ENCODE measurements at regions not wholly inside any gene's neighbourhood (a gene's known extent, or its start where the extent isn't known, plus 50 kb on each side); places are given as distances from the start of the nearest gene placed in this dataset.

DNA sequence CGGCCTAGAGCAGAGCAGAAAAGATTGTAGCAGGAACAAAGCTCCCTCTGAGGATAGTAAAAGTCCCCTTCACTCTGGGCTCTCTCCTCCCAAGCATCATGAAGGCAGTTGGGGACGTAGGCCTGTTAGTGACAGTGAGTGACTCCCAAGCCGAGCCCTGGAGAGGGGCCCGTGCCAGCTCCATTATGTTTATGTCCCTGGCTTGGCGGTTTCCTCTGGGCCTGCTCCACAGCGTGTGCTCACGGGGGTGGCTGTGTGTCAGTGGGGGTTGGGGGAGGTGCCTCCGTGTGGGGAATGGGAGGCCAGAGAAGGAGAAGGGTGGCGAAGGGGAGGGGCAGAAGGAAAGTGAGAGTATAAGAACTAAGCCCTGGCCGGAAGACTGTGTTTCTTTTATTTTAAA, 170.0 kb upstream of the VASH1 start:
- Histone ChIP-seq H3K9ac (ENCODE audit: insufficient read length) (peak overlapping the region; percentile 32), H3K36me3 (ENCODE audit: insufficient read depth, low read length) (no peaks in the 10 kb centered on the region), H3K27ac (no peak overlapping the region), H3K4me3 (no peak overlapping the region), H3K9me3 (ENCODE audit: low read depth, low read length) (no peaks in the 10 kb centered on the region)
- no peak for DNase-seq (ENCODE audit: low read depth, low spot score)
- no peak for TF ChIP-seq FOXP2 (optimal IDR thresholded peaks at IDR 0.05; ENCODE audit: control extremely low read depth, extremely low read length, insufficient read depth)
- TF ChIP-seq EZH2 (IDR thresholded peaks at IDR 0.05), result no peak
- no peak for TF ChIP-seq POLR2AphosphoS5 (IDR thresholded peaks at IDR 0.05; ENCODE audit: borderline replicate concordance, low read depth, low read length)

DNA sequence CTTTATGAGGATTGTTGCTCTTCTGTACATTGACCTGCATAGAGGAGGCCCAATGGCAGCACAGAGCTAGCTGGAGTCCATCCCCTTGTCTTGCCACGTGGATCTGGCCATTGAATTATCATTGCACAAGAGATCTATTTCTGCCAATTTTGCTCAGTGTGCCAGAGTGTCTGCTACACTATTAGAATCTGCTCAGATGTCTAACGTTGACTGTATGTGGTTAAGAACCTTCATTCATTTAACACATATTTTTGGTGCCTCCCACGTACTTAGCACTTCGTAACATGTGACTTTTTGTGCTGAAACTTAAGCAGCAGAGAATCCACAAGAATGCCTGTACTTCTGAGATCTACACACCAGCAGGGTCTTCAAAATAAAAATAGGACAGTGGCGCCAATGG, 166.0 kb upstream of the VASH1 start:
- TF ChIP-seq EZH2 (IDR thresholded peaks at IDR 0.05), result no peak
- Histone ChIP-seq H3K9ac (ENCODE audit: insufficient read length) (no peak overlapping the region), H3K27ac (no peak overlapping the region), H3K36me3 (ENCODE audit: insufficient read depth, low read length) (no peaks in the 10 kb centered on the region), H3K9me3 (ENCODE audit: low read depth, low read length) (no peaks in the 10 kb centered on the region), H3K4me3 (no peak overlapping the region)
- no peak for DNase-seq (ENCODE audit: low read depth, low spot score)

- TF ChIP-seq EZH2 (IDR thresholded peaks at IDR 0.05) (no peak), FOXP2 (optimal IDR thresholded peaks at IDR 0.05; ENCODE audit: control extremely low read depth, extremely low read length, insufficient read depth) (no peak), POLR2AphosphoS5 (IDR thresholded peaks at IDR 0.05; ENCODE audit: borderline replicate concordance, low read depth, low read length) (no peak)
- Histone ChIP-seq H3K4me3 (no peak overlapping the region), H3K9ac (ENCODE audit: insufficient read length) (no peak overlapping the region), H3K9me3 (ENCODE audit: low read depth, low read length) (no peaks in the 10 kb centered on the region), H3K36me3 (ENCODE audit: insufficient read depth, low read length) (no peaks in the 10 kb centered on the region), H3K27ac (no peak overlapping the region)
- DNase-seq (ENCODE audit: low read depth, low spot score), result no peak
These were observed 163.9 kb upstream of the VASH1 start for GRCh38 chr14:76597387-76597786.

DNA sequence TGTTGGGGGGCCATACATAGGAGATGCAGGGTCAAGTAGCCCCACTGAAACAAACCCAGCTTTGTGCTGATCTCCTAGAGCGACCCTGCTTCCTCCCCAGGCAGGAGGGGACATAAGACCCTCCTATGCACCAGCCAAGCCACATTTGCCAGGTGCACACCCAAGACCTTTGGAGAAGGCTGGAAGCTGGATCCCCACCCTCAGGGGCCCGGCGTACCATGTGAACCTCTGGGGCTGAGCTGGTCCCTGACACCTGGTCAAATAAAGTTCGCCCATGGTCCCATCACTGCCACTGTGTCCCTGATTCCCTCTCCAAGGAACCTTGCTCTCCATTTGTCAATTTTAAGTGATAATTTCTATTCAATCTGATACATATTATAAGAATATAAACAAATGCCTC, 162.1 kb upstream of the VASH1 start:
- TF ChIP-seq POLR2AphosphoS5 (IDR thresholded peaks at IDR 0.05; ENCODE audit: borderline replicate concordance, low read depth, low read length), result no peak
- TF ChIP-seq EZH2 (IDR thresholded peaks at IDR 0.05), result no peak
- no peak for TF ChIP-seq FOXP2 (optimal IDR thresholded peaks at IDR 0.05; ENCODE audit: control extremely low read depth, extremely low read length, insufficient read depth)
- Histone ChIP-seq H3K27ac (no peak overlapping the region), H3K4me3 (no peak overlapping the region), H3K9me3 (ENCODE audit: low read depth, low read length) (no peaks in the 10 kb centered on the region), H3K36me3 (ENCODE audit: insufficient read depth, low read length) (no peaks in the 10 kb centered on the region), H3K9ac (ENCODE audit: insufficient read length) (no peak overlapping the region)
- DNase-seq (ENCODE audit: low read depth, low spot score), result no peak

DNA sequence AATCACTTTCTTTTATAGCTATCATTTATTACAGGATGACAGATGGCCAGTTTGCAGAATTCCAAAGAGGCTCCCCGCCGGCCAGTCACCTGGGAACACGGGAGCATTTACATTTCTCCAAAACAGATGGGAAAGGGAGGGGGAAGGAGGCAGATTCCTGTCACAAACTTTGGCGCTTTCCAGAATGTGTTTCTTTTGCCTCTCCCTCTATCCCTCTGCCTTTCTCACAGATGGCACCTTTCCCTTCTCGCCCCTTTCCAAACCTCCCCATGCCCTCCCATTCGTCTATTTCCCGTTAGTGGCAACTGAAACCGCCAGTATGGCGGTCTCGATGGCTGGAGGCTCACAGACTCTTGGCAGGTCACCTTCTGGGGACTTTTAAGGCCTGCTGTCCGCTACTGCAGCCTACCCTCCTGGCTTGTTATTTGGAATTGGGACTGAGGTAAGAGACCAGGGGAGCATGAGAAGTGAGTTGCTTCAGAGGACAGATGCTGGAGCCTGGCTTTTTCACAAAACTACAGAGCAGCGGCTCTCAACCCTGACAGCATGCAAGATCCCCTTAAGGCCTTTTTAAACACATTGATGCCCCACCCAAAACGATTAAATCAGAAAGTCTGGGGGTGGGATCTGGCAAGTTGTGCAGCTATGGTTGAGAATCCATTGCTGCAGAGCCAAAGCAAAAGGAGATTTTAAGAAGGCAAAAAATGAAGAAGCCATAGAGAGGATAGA, 161.5 kb upstream of the VASH1 start:
- H3K27ac ChIP-seq, result no peak overlapping the region
- no peak for DNase-seq (ENCODE audit: low read depth, low spot score)
- H3K9me3 ChIP-seq (ENCODE audit: low read depth, low read length), result no peaks in the 10 kb centered on the region
- no peaks in the 10 kb centered on the region for H3K36me3 ChIP-seq (ENCODE audit: insufficient read depth, low read length)
- no peak for TF ChIP-seq EZH2 (IDR thresholded peaks at IDR 0.05)
- TF ChIP-seq POLR2AphosphoS5 (IDR thresholded peaks at IDR 0.05; ENCODE audit: borderline replicate concordance, low read depth, low read length), result no peak
- no peak for TF ChIP-seq FOXP2 (optimal IDR thresholded peaks at IDR 0.05; ENCODE audit: control extremely low read depth, extremely low read length, insufficient read depth)
- no peak overlapping the region for H3K9ac ChIP-seq (ENCODE audit: insufficient read length)
- no peak overlapping the region for H3K4me3 ChIP-seq

GRCh38 chr14:76603713-76604112, 157.6 kb upstream of the VASH1 start:
- TF ChIP-seq FOXP2 (optimal IDR thresholded peaks at IDR 0.05; ENCODE audit: control extremely low read depth, extremely low read length, insufficient read depth) (no peak), EZH2 (IDR thresholded peaks at IDR 0.05) (no peak), POLR2AphosphoS5 (IDR thresholded peaks at IDR 0.05; ENCODE audit: borderline replicate concordance, low read depth, low read length) (no peak)
- no peaks in the 10 kb centered on the region for H3K36me3 ChIP-seq (ENCODE audit: insufficient read depth, low read length)
- no peaks in the 10 kb centered on the region for H3K9me3 ChIP-seq (ENCODE audit: low read depth, low read length)
- H3K4me3 ChIP-seq, result no peak overlapping the region
- DNase-seq (ENCODE audit: low read depth, low spot score), result no peak
- H3K9ac ChIP-seq (ENCODE audit: insufficient read length), result no peak overlapping the region
- no peak overlapping the region for H3K27ac ChIP-seq

DNA sequence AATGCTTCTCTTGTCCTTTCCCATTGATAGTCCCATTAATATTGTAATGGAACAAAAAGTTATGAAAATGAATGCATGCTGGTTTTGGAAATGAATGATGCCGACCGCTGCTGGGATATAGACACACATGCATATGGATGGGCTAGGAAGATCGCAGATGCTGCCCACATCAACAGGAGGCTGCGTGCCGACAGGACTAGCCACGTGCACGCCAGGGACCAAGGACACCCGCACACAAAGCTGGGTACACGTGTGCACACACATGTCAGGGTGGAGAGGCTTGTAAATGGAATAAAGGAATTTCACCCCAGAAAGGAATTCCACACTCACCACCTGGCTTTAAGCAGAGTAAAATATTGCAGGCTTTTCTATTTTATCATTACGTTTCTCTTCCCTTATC, 153.8 kb upstream of the VASH1 start:
- no peak for DNase-seq (ENCODE audit: low read depth, low spot score)
- Histone ChIP-seq H3K9ac (ENCODE audit: insufficient read length) (no peak overlapping the region), H3K9me3 (ENCODE audit: low read depth, low read length) (no peaks in the 10 kb centered on the region), H3K27ac (no peak overlapping the region), H3K36me3 (ENCODE audit: insufficient read depth, low read length) (no peaks in the 10 kb centered on the region), H3K4me3 (no peak overlapping the region)
- TF ChIP-seq POLR2AphosphoS5 (IDR thresholded peaks at IDR 0.05; ENCODE audit: borderline replicate concordance, low read depth, low read length), result no peak
- TF ChIP-seq FOXP2 (optimal IDR thresholded peaks at IDR 0.05; ENCODE audit: control extremely low read depth, extremely low read length, insufficient read depth), result no peak
- TF ChIP-seq EZH2 (IDR thresholded peaks at IDR 0.05), result no peak

GRCh38 chr14:76612654-76613053, 148.6 kb upstream of the VASH1 start:
- TF ChIP-seq FOXP2 (optimal IDR thresholded peaks at IDR 0.05; ENCODE audit: control extremely low read depth, extremely low read length, insufficient read depth), result no peak
- TF ChIP-seq POLR2AphosphoS5 (IDR thresholded peaks at IDR 0.05; ENCODE audit: borderline replicate concordance, low read depth, low read length), result no peak
- TF ChIP-seq EZH2 (IDR thresholded peaks at IDR 0.05), result no peak
- H3K9me3 ChIP-seq (ENCODE audit: low read depth, low read length), result peaks cover 4% of the 10 kb centered on the region; the same call in 1 of the 2 replicates
- H3K4me3 ChIP-seq, result no peak overlapping the region
- DNase-seq (ENCODE audit: low read depth, low spot score), result no peak
- H3K36me3 ChIP-seq (ENCODE audit: insufficient read depth, low read length), result no peaks in the 10 kb centered on the region
- no peak overlapping the region for H3K9ac ChIP-seq (ENCODE audit: insufficient read length)
- no peak overlapping the region for H3K27ac ChIP-seq

DNA sequence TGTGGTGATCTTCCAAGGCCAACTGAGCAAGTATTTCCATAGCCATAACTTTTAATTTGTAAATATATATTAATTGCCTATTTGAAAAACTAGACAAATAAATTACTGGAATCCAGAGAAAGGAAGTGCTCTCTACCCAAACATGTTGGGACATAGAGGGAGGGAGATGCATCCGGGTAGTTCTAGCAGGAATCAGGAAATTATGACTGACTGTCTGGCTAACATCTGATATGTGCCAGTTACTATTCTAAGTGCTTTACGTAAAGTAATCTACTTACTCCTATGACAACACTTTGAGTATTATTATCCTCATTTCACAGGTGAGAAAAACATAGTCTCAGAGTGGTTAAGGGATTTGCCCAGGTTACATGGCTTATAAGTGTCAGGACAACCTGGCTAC, 147.7 kb upstream of the VASH1 start:
- no peak for DNase-seq (ENCODE audit: low read depth, low spot score)
- Histone ChIP-seq H3K4me3 (no peak overlapping the region), H3K36me3 (ENCODE audit: insufficient read depth, low read length) (no peaks in the 10 kb centered on the region), H3K9me3 (ENCODE audit: low read depth, low read length) (peaks cover 4% of the 10 kb centered on the region; the same call in 1 of the 2 replicates), H3K9ac (ENCODE audit: insufficient read length) (no peak overlapping the region), H3K27ac (no peak overlapping the region)
- TF ChIP-seq POLR2AphosphoS5 (IDR thresholded peaks at IDR 0.05; ENCODE audit: borderline replicate concordance, low read depth, low read length) (no peak), EZH2 (IDR thresholded peaks at IDR 0.05) (no peak), FOXP2 (optimal IDR thresholded peaks at IDR 0.05; ENCODE audit: control extremely low read depth, extremely low read length, insufficient read depth) (no peak)

All from SK-N-MC (cell line).